GM10248 (cell line): ENCODE measurements at regions not wholly inside any gene's neighbourhood (a gene's known extent, or its start where the extent isn't known, plus 50 kb on each side); places are given as distances from the start of the nearest gene placed in this dataset.
"Not testable (repeated sequence)": the region's sequence is repeated elsewhere in the genome, so short reads cannot be mapped to it uniquely, and the experiment has no call there.

ENCODE experiments used
- CTCF ChIA-PET: fragments of 300-600 bp; sonication (Branson Sonifier 250); formaldehyde crosslinking; extraction: SDS; loops from one replicate; lab custom pipeline; 2021; ENCODE audit warnings: antibody characterized with exemption; lab: Yijun Ruan, JAX
- POLR2A ChIA-PET: fragments of 350-650 bp; sonication (Branson Sonifier 250); formaldehyde crosslinking; extraction: SDS; loops from one replicate; lab custom pipeline; 2020; ENCODE audit warnings: antibody characterized with exemption; lab: Yijun Ruan, JAX
- DNase-seq: peaks from one replicate; pipeline ENCODE4 v3.0.0; 2012; ENCODE audit errors: extremely low spot score
- CTCF ChIP-seq: IDR thresholded peaks from 2 replicates; pipeline ENCODE4 v1.5.1; 2012; ENCODE audit warnings: mild to moderate bottlenecking, low read depth; ENCODE audit errors: extremely low read depth, missing control alignments, control extremely low read depth

DNA sequence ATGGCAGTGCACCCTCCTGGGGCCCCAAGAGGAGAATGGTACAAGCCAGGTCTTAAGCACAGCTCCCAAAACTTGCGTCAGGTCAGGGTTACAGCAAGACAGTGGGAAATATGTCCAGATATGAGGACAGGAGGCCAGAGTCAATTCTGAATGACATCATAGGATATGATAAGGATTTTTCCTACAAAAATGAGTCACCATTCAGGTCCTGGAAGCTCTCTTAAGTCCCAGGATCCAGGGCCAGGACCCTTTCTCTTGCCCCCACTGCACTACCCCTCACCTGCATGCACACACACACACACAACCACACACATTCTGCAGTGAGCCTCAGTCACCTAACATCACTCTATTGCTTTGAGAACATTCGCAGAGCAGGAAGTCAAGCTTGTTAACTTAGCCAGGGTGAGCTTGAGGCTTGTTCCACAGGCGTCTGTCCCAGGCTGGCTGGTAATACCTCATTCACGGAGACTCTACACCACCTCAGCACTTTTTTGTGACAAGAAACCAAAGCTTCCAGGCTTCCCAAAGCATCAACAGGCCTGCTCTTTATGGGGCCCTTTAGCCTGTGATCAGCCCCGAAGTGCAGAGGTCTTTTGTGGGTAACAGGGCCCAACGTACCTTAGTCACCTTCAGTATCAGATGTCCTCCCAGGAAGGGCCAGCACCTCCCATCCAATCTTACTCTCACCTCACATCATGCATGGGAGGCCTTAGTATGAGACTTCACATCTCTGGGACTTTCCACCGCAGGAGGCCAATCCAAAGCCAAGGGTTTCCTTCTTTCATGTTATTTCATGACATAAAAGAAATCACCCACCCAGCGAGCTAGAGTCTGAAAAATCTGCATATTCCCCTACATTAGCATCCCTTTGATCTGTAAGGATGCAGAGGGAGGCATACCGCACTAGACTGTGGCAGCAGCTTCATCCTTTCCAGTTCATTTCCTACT, 74.0 kb upstream of the LIPC start:
- POLR2A ChIA-PET: no interaction called here

GRCh38 chr15:58360421-58361090, 71.2 kb upstream of the LIPC start:
- no peak for TF ChIP-seq CTCF
- DNase-seq: no peak
- ChIA-PET POLR2A (no interaction called here), CTCF (interaction anchor here (1.2 to 2.2 kb wide), 4 partner anchors 9 to 90 kb away, joined by 3 to 7 read pairs (median 5); no protein-coding TSS in a partner anchor)

More for the DNA sequence above, 74.0 kb upstream of the LIPC start:
- no peak for TF ChIP-seq CTCF
- CTCF ChIA-PET: interaction anchor here (0.5 to 2.2 kb wide), 6 partner anchors 18 to 114 kb away, joined by 3 to 7 read pairs (median 3); no protein-coding TSS in a partner anchor
- DNase-seq: no peak

DNA sequence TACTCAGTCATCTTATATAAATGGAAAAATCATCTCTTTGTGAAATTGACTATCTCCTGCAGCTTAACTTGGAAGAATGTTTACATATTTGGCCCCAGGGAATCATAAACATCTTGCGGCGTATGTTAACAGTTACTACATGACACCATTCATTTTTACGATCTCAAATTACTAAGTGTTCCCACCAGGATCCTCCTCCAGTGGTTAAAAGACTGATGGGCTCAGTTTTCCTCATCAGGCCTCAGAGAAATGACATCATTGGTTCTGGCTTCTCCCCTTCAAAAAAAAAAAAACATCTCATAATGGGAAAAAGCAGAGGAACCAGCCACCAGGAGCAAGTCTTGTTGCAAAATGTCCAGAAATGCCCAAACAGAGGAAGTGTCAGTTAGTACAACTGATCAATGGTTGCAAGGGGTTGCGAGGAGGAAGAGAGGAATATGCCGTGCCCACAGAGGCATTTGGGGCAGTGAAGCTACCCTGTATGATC, 70.5 kb upstream of the LIPC start:
- CTCF ChIA-PET: no interaction called here

GRCh38 chr15:58362262-58362922, 69.4 kb upstream of the LIPC start:
- no peak for DNase-seq
- ChIA-PET CTCF (interaction anchor here (1.3 kb wide), 1 partner anchor 31 kb away, joined by 3 read pairs; no protein-coding TSS in a partner anchor), POLR2A (no interaction called here)
- TF ChIP-seq CTCF: no peak

More for the DNA sequence above, 70.5 kb upstream of the LIPC start:
- no peak for TF ChIP-seq CTCF
- POLR2A ChIA-PET: no interaction called here
- DNase-seq: no peak

GRCh38 chr15:58363118-58363517, 68.7 kb upstream of the LIPC start:
- DNase-seq, POLR2A ChIA-PET: not testable (repeated sequence)
- CTCF ChIA-PET: interaction anchor here (0.9 to 1.3 kb wide), 2 partner anchors 20 to 31 kb away, joined by 3 read pairs; no protein-coding TSS in a partner anchor

GRCh38 chr15:58363673-58364072, 68.1 kb upstream of the LIPC start:
- DNase-seq, POLR2A ChIA-PET: not testable (repeated sequence)
- CTCF ChIA-PET: interaction anchor here (0.9 kb wide), 1 partner anchor 20 kb away, joined by 3 read pairs; no protein-coding TSS in a partner anchor

DNA sequence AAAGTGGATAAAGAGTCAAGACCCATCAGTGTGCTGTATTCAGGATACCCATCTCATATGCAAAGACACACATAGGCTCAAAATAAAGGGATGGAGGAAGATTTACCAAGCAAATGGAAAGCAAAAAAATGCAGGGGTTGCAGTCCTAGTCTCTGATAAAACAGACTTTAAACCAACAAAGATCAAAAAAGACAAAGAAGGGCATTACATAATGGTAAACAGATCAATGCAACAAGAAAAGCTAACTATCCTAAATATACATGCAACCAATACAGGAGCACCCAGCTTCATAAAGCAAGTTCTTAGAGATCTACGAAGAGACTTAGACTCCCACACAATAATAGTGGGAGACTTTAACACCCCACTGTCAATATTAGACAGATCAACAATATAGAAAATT, 66.7 kb upstream of the LIPC start:
- CTCF ChIA-PET: interaction anchor here (0.9 kb wide), 1 partner anchor 115 kb away, joined by 3 read pairs; no protein-coding TSS in a partner anchor
- POLR2A ChIA-PET, DNase-seq: not testable (repeated sequence)
